ENCODE measurements at regions not wholly inside any gene's neighbourhood (a gene's known extent, or its start where the extent isn't known, plus 50 kb on each side); places are given as distances from the start of the nearest gene placed in this dataset.

- TF ChIP-seq ZNF138 (CRISPR knock-in tag; conservative IDR thresholded peaks at IDR 0.05), result no peak
- no peak for TF ChIP-seq NR3C1 (CRISPR knock-in tag; conservative IDR thresholded peaks at IDR 0.05; ENCODE audit: low read depth)
- TF ChIP-seq, protein P1, sequence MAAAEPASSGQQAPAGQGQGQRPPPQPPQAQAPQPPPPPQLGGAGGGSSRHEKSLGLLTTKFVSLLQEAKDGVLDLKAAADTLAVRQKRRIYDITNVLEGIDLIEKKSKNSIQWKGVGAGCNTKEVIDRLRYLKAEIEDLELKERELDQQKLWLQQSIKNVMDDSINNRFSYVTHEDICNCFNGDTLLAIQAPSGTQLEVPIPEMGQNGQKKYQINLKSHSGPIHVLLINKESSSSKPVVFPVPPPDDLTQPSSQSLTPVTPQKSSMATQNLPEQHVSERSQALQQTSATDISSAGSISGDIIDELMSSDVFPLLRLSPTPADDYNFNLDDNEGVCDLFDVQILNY (CRISPR knock-in tag; IDR thresholded peaks at IDR 0.05), result no peak
- no peak for TF ChIP-seq TCF7 (CRISPR knock-in tag; IDR thresholded peaks at IDR 0.05; ENCODE audit: low read depth)
- TF ChIP-seq PRDM15 (CRISPR knock-in tag; IDR thresholded peaks at IDR 0.05), result no peak
These were observed 470.1 kb upstream of the B3GAT1 start for GRCh38 chr11:134882141-134882540.

All from WTC11 (cell line).